ENCODE measurements at regions not wholly inside any gene's neighbourhood (a gene's known extent, or its start where the extent isn't known, plus 50 kb on each side); places are given as distances from the start of the nearest gene placed in this dataset.

DNA sequence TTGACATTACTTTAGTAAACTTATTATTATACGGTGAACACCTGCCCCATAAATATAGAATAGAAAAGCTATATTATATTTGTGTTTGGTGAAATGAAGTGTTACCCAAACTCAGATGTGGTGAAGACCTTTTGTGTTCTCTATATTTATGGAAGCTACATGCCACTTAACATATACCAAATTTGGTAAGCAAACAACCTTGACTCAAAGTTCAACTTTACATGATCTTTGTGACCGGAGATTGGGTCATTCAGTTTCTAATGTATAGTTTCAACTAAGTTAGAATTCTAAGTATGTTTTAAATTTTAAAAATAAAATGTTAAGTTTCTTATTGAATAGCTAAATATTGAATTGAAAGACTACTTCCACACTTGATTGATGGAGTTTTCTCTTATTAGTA is 288.6 kb upstream of the SEMA3D start:
- no peak for DNase-seq

DNA sequence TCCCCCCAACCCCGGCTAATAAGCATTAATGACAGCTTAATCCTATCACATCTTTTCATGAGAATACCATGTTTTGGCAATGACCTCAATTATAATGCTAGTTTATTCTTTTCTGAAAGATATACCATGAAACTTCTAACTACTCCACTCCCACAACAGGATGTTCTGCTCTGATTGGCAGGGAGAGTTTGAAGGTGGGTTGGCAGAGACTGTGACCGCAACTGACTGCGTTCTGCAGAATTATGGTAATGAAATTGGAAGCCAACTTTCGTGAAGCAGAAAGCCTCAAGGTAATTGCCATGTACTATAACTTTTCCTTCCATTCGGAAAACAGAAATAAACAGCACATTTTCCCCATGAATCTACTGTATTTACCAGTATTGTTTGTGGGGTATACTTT is 288.2 kb upstream of the SEMA3D start:
- DNase-seq: no peak

DNA sequence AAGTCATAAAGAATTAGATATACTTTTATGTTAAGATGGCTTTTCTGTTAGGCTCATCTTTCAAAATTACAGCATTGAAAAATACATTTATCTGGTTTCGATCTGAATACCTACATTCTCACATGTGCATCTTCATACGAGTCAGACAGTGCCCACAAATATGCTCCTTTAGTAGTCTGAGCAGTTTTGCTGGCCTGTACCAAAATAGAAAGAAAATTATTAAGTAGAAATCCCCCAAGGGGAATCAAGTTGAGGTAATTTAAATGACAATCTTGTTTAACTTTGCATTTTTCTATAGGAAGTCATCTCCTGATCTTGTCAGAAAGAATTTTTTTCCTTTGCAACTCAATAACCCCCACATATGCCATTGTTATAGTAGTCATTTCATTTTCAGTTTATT is 287.4 kb upstream of the SEMA3D start:
- no peak for DNase-seq

DNA sequence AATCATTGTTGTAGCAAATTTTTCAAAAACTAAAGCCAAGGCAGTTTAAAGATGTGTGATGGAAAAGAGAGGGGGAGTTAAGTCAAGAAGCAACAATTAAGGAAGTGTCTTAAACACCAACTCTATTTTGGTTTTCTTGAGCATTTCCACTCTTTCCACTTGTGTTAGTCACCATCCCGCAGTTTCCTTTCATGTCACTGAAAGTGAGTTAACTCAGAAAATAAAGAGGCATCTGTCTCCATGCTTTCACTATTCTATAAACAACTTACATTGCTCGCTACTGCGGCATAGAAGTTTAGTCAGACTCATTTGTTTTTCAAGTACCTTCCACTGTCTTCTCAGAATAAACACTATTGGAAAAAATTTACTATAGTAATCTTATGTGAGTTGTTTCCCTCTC is 284.9 kb upstream of the SEMA3D start:
- DNase-seq: no peak

DNA sequence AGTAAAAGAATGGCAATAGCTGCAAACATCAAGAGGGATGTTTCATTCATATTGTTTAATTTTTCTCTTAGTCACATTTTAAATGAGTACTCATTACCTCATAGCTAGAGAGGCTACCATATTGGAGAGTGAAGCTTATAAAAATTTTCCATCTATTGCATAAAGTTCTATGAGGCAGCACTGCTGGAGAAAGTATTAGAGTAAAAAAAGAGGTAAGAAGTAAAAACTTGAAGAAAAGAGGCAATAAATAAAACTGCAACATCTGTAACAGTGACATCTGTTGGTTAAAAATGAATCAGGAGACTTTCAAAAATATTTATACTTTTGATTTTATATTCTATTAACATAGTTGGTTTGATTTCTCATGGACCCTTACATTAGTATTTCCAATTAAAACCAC is 284.5 kb upstream of the SEMA3D start:
- no peak for DNase-seq

DNA sequence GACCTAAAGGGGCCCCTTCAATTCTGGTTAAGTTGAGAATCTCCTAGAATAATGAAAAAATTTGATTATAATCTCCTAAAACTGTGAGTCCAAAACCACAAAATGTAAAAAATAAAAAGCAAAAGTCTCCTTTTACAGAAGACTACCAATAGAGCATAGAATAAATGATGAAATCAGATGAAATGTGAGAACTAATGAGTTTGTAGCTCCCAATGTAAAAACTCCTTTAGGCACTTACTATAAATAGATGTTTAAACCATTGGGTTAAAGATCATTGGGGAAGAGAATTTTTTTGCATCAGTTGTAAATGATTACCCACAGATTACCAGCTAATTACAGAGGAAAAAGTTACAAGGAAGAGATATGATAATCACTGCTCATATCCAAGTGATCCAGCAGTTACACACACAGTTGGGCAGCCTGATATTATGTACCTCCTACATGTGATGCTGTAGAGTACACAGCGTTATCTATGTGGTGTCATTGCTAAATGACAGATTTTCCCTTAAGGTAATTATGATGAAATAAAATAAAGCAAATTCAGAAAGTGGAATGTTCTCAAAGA is 282.7 kb upstream of the SEMA3D start:
- DNase-seq: no peak

DNA sequence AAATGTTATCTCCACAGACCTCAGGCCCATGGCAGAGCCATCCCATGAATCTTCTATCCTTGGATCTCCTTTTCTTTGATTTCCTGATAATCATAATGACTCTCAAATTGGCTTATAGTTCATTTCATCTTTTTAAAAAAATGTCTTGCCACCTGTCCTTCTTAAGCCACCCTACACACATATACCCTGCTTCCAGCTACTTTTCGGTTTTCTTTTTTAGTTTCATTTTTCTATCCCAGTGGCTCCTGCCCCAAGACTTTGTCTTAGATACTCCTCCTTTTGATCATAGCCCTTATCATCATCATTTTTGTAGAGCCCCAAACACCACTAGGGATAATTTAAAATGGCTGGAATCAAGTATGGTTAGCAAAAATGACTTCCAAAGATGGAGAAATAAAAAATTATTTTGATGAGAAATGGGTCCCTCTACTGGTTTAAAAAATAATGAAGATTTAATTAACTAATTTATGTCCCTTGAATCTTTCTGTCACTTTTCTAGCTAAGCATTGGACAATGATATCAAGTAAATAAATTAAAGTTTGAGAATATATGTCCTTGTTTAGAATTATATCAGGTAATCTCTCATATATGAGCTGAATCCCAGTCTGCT is 277.3 kb upstream of the SEMA3D start:
- DNase-seq: no peak

DNA sequence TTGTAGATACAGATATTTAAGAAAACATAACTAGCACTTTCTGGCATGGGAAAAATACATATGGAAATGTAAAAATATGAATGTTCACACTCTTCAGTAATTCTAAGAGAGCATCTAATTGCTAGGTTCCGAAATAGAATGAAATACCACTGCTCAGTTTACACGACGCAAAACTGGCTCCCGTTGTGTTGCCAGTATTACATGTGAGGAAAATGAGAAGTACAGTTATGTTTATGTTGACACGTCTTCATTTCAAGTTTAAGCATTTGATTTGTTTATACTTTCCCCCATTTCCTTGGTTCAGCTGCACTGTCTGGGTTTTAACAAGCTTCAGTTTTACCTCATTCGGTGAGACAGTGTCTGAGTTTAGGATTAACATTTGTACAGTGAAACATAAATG is 275.8 kb upstream of the SEMA3D start:
- no peak for DNase-seq

DNA sequence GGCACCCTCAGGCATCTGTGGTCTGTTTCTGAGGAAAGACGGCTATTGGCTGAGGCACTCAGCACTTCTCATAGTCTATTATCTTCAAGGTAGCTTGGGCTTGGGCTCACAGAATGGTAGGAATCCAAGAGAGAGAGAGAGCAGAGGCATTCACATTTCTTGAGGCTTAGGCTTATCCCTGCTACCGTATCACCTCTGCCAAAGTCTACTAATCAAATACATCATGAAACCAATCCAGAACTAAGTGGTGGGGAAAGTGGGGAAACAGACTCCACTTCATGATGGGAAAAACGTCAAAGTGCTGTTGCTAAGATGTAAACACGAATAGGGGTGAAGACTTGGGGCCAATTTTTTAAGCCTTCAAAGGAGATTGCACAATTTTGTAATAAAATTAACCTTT is 271.1 kb upstream of the SEMA3D start:
- no peak for DNase-seq

DNA sequence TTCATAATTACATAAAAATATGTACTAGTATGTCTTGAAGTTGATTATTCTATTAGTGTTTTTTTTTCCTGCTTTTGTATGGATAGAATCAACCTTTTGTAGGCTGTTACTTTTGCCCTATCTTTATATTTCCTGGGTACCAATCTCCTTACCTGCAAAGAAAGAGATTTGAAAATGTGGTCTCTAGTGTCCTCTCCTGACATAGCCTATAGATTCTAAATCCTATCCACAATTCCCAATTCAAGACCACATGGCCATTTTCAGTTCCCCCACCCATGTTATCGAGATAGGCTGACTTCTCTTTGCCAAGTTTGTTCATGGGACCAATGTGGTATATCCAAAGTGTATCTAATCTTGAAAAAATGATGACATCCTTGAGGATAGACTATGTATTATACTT is 269.4 kb upstream of the SEMA3D start:
- no peak for DNase-seq

DNA sequence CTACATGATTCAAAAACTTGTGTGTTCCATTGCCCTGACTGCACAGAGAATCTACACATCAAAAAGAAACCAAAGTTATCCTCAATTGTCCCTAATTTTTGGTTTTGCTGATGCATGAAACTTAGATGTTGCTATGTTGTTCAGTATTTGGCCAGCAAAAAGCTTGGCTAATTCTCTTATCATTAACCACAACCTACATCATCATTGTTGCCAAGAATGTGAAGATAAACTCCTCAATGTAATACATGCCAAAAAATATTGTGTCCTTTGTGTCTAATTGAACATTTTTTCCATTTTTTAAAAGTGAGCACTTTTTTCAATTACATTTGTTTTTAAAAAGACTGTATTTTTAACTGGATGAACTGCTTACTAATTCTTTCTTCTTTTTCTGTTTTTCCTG is 268.0 kb upstream of the SEMA3D start:
- DNase-seq: no peak

DNA sequence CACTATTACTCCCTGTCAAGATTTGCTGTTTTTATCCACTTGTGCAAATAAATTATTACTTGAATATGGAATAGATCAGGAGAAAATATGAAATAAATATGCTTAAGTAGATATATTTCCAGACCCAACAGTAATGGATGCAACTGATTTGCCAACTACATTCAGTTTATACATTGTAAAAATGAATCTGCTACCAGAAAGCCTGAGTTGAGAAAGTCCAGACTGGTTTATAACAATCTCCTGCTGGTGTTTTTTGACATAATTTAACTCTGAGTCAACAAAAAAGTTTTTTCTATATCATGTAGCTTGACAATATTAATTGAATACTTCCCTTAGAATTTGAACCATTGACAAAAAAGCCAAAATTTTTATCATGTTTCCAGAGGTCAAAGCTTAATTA is 265.8 kb upstream of the SEMA3D start:
- DNase-seq: no peak

DNA sequence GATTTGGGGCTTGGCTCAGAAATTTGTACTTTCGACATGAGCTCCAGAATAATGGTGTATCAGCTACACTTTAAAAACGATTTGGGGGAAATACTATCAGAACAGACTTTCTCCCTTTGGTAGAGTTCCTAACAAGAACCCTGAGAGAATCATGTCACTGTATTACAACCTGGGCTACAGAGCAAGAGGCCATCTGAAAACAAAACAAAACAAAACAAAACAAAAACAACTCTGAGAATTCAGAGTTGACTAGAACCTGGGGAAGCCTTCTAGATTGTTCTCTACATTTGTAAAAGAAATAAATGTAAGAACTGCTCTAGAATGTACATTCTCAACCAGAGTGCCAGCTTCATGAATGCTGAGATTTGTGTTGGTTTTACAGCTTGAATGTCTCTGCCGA is 262.6 kb upstream of the SEMA3D start:
- no peak for DNase-seq

DNA sequence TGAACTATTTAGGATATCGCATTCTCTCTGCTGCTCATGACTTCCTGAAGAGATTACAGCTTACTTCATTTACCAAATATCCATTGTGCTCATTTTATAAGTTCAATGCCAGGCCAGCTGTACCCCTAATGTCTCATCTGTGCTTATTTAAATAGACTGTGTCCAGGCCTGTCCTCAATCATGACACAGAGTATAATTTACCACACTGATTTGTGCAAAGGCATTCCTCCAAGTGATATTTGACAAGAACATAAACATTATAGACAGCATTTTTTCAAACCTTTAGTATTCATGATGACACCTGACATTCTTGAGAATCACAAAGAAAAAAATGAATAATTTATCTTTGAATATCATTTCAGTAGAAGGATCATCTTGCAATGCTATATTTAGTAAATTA is 260.1 kb upstream of the SEMA3D start:
- DNase-seq: no peak

DNA sequence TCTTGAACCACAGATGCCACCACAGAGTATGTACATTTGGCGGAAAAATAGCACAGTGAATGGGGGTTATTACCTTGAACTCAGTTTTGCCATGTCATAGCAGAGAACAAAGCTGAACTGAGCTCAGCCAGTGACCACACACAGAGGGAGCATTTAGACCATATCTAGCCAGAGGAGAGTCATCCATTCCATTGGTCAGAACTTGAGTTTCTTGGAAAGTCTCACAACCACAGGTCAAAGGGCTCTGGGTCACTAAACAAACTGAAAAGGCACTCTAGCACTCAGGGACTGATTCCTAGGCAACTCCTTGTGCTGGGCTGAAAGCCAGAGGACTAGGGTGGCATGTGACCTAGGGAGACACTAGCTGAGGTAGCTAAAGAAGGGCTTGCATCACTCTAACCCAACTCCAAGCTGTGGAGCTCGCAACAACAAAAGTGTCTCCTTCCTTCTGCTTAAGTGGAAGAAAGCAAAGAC is 239.7 kb upstream of the SEMA3D start:
- no peak for DNase-seq

DNA sequence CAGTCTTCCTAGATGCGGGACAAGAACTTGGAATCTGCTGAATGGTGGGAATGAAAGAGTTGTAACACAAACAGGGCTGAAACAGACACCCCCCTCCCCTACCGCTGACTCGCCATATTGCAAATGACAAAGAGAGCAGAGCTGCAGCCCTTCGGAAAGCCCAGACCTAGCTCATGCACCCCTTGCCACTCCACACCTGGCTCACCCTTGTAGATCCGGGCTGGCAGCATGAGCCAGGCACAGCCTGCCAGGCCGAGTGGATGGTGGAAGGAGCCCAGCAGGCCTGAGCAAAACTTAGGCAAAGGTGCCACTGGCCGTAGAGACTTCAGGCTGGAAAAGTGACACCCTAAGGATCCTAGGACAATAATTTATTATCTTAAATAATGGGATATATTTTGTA is 237.4 kb upstream of the SEMA3D start:
- DNase-seq: no peak

DNA sequence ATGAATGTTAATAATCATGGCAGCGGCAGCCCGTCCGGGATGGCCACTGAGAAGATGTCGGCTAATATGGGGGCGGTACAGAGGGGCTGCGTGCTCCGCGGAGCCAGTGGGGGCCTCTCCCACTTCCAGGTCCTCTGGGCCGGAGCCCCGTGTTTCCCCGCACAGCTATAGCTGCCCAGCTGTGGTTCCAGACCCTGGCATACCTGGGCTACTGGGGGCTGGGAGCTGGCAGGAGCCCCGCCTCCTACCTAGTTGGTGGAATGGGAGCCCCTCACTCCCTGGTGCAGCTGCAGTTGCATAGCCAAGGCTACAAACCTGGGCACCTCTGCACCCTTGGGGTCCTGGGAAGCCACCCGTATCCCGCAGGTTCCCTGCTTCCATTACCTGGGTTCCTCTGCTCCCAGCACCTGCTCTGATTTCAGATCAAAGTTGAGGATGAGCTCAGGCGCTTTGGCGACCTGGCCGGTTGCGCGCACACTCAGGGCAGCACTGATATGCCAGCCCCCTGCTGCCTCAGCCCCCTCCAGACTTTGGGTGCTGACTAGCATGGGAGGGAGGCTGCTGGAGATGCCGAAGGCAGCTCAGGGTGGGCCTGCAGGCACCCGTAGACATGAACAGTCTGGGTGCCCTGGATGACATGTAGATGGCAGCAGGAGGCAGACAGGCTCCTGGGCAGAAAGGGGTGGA is 236.5 kb upstream of the SEMA3D start:
- DNase-seq: no peak

DNA sequence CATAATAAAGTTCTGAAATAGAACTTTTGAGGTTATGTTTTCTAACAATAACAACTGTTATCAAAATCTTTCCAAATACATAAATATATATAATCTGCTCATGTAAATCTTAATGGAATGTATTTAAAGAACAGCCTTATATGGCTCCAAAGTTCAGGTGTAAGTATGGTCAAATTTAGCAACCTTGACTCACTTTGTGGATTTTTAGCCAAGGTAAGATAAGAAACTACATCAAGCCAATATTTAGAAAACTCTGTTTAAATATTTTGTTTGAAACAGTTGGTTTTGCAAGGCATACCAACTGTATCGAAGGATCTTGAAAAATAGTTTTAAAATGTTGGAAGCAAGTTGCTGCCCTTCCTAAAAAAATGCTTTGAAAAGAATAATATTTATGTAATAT is 228.9 kb upstream of the SEMA3D start:
- DNase-seq: no peak

DNA sequence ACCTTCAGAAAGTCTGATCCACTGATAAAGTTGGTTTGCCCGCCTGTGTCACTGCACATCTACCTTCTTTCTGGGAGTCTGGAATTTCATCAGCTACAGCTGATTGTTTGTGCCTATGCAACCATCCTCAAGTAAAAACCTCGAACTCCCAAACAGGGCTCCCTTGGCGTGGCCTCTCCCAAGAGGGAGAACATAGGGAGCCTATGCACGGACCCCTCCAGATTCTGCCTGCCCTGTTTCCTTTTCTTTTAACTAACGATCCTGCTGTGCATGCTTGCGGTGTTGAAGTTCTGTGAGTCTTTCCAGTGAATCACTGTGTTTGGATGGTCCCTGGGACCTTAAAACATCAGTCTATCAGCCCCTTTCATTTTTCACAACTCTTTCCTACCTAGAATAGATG is 226.9 kb upstream of the SEMA3D start:
- no peak for DNase-seq

DNA sequence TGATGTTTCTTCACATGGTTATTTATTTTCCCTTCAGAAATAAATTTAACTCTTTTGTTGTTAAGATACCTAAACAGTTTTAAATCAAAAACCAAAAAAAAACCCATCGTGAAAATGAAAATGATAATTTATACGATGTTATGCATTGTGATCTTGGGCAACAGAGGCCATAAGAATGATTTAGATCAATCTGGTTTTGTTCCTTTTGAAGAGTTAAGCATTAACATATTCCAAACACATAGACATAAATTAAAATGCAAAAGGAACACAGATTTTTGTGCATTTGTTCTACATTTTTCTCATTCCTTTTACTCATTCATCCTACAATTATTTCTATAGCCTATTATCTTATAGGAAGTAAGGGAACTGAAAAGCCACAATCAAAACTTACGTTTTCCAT is 226.1 kb upstream of the SEMA3D start:
- DNase-seq: no peak

DNA sequence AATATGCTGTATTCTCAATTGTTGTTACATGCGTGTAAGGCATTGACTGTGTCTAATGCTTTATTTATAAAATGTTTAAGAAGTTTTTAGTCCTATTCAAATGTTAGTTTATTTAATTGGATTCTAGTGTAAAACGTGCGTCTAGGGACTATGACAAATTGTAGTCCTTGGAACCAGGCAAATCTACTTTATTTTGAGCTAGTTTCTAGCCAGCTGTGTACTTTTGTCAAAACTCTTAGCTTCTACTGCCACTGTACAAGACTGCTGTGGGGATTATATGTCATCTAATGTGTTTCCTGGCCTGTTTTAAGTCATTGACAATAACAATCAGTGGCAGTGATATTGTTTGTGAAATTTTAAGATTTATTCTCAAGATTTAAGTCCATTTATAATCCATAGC is 220.5 kb upstream of the SEMA3D start:
- DNase-seq: no peak

DNA sequence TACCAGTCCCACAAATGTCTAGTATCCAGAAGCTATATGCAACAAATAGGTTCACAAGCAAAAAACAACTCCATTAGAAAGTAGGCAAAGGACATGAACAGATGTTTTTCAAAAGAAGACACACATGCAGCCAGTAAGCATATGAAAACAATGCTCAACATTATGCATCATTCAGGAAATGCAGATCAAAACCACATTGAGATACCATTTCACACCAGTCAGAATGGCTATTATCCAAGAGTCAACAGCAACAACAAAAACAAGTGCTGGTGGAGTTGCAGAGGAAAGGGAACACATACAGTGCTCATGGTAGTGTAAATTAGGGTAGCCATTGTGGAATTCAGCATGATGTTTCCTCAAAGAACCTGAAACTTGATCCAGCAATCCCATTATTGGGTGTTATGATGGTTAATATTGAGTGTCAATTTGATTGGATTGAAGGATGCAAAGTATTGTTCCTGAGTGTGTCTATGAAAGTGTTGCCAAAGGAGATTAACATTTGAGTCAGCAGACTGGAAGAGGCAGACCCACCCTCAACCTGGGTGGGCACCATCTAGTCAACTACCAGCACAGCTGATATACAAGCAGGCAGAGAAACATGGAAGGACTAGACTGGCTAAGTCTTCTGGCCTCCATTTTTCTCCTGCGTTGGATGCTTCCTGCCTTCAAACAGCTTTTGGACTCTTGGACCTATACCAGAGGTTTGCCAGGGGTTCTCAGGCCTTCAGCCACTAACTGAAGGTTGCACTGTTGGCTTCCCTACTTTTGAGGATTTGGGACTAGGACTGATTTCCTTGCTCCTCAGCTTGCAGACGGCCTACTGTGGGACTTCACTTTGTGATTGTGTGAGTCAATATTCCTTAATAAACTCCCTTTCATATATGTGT is 218.4 kb upstream of the SEMA3D start:
- no peak for DNase-seq

DNA sequence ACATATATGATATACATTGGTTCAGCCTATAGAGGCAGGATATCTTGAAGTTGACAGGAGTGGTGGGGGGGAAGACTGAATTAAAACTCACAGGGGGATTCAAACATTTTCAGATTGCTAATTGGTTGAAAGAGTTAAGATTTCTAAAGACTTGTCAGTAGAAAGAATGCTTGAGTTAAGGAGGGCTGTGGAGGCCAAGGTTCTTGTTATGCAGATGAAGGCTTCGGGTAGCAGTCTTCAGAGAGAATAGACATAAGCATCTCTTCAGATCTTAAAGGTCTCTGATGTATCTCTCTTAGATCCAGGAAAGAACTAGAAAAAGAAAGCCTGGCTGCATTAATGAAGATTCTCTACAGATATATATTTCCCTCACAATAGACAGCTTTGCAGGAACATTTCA is 209.8 kb upstream of the SEMA3D start:
- DNase-seq: no peak

DNA sequence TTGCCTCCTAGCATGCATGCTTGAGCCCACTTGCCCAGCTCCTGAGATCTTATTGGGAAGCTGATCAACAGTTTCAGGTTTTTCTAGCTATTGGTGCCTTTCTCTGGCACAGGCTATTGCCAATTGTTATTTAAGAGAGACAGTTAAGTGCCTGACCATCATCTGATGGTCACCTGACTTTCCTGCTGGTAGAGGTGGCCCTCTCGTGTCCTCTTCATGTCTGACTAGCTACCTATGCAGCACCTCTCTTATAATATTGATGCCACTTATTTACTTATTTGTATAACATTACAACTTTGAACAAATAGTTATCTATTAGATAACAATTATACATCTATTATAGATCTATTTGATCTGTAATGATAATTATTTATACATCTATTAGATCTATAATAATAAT is 205.9 kb upstream of the SEMA3D start:
- no peak for DNase-seq
